ENCODE measurements at regions not wholly inside any gene's neighbourhood (a gene's known extent, or its start where the extent isn't known, plus 50 kb on each side); places are given as distances from the start of the nearest gene placed in this dataset.
"Not testable (repeated sequence)": the region's sequence is repeated elsewhere in the genome, so short reads cannot be mapped to it uniquely, and the experiment has no call there.

DNA sequence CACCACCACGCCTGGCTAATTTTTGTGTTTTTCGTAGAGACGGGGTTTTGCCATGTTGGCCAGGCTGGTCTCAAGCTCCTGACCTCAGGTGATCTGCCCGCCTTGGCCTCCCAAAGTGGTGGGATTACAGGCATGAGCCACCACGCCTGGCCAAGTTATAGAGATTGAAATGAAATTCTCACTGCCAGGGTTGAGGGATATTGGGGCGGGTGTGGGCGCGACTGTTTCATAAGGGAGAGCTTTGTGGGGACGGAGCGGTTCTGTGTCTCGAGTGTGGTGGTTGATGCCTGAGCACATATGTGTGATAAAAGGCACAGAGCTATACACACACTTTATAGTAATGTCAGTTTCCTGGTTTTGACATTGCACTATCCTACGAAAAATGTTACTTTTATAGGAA lies 361.0 kb upstream of the HS6ST1 start:
- not testable (repeated sequence) for H3K27me3 ChIP-seq (ENCODE audit: insufficient read depth, low read length); H3K4me1 ChIP-seq (ENCODE audit: control insufficient read depth, insufficient read depth, low read length, unreplicated experiment); H3K79me2 ChIP-seq (ENCODE audit: control insufficient read depth, insufficient read depth, low read length, unreplicated experiment); H3K4me3 ChIP-seq (ENCODE audit: low read depth, low read length); H3K27ac ChIP-seq (ENCODE audit: low read depth, low read length); H3K36me3 ChIP-seq (ENCODE audit: insufficient read depth, low read length); H2AFZ ChIP-seq (ENCODE audit: low read length, unreplicated experiment)

DNA sequence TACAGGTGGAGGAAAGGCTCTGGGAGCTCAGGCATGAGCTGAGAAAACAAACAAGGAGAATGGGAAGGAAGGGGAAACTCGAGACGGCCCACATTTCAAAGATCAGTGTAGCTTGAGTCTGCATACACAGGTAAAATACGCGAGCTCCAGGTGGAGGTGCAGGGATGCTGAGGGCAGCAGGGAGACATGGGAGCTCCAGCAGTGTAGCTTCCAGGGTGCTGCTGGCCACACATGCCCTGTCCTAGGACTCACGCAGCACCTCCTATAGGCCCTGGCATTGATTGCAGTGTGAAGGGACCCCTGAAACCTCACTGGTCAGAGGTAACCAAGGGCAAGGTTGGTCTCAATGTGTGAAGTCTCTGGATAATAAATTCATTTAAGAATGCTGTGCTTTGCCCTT lies 362.8 kb upstream of the HS6ST1 start:
- 0 out of 2 replicates have a peak, but pooled peaks cover 4% of the 10 kb centered on the region for H3K27me3 ChIP-seq (ENCODE audit: insufficient read depth, low read length)
- H3K79me2 ChIP-seq (ENCODE audit: control insufficient read depth, insufficient read depth, low read length, unreplicated experiment): no peaks in the 10 kb centered on the region
- H3K27ac ChIP-seq (ENCODE audit: low read depth, low read length): no peak overlapping the region
- H2AFZ ChIP-seq (ENCODE audit: low read length, unreplicated experiment): no peak overlapping the region
- no peaks in the 10 kb centered on the region for H3K4me1 ChIP-seq (ENCODE audit: control insufficient read depth, insufficient read depth, low read length, unreplicated experiment)
- no peaks in the 10 kb centered on the region for H3K36me3 ChIP-seq (ENCODE audit: insufficient read depth, low read length)
- no peak overlapping the region for H3K4me3 ChIP-seq (ENCODE audit: low read depth, low read length)

DNA sequence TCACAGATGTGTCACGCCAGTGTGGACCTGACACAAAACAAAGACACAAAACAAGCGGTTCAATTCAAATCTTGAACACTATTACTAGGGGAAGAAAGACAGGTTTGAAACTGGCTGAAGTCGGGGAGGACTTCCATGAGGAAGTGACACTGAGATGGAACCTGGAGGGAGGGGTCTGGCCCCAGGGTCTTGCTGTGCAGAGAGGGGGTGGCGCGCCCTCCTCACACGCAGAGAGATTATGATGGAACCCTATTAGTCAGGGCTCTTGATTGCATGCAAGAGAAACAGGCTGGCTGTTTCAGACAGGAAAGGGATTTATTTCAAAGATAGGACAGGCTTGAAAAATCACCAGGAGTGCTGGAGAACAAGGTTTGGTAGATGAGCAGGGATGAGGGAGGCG lies 363.6 kb upstream of the HS6ST1 start:
- H3K27me3 ChIP-seq (ENCODE audit: insufficient read depth, low read length): 0 out of 2 replicates have a peak, but pooled peaks cover 4% of the 10 kb centered on the region
- no peaks in the 10 kb centered on the region for H3K4me1 ChIP-seq (ENCODE audit: control insufficient read depth, insufficient read depth, low read length, unreplicated experiment)
- H3K27ac ChIP-seq (ENCODE audit: low read depth, low read length): no peak overlapping the region
- H3K79me2 ChIP-seq (ENCODE audit: control insufficient read depth, insufficient read depth, low read length, unreplicated experiment): no peaks in the 10 kb centered on the region
- no peak overlapping the region for H2AFZ ChIP-seq (ENCODE audit: low read length, unreplicated experiment)
- H3K4me3 ChIP-seq (ENCODE audit: low read depth, low read length): no peak overlapping the region
- H3K36me3 ChIP-seq (ENCODE audit: insufficient read depth, low read length): no peaks in the 10 kb centered on the region

DNA sequence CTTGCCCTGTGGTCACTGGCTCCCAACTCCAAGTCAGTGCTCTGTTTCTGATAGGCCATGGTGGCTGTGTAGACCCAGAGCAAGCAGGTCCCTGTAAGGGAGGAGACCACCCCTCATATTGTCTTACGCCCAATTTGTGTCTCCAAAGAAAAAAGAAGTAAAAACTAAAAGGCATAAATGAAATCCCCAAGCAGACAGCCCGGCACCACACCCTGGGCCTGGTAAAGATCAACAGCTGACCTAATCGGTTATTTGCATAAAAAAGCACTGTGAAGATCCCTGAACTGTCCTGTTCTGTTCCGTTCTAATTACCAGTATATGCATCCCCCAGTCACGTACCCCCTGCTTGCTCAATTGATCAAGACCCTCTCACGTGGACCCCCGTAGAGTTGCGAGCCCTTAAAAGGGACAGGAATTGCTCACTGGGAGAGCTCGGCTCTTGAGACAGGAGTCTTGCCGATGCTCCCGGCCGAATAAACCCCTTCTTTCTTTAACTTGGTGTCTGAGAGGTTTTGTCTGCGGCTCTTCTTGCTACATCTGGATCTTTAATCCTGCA lies 364.1 kb upstream of the HS6ST1 start:
- Histone ChIP-seq H3K4me3 (ENCODE audit: low read depth, low read length) (no peak overlapping the region), H3K27me3 (ENCODE audit: insufficient read depth, low read length) (0 out of 2 replicates have a peak, but pooled peaks cover 4% of the 10 kb centered on the region), H3K79me2 (ENCODE audit: control insufficient read depth, insufficient read depth, low read length, unreplicated experiment) (no peaks in the 10 kb centered on the region), H3K36me3 (ENCODE audit: insufficient read depth, low read length) (no peaks in the 10 kb centered on the region), H3K27ac (ENCODE audit: low read depth, low read length) (no peak overlapping the region), H3K4me1 (ENCODE audit: control insufficient read depth, insufficient read depth, low read length, unreplicated experiment) (no peaks in the 10 kb centered on the region), H2AFZ (ENCODE audit: low read length, unreplicated experiment) (no peak overlapping the region)

DNA sequence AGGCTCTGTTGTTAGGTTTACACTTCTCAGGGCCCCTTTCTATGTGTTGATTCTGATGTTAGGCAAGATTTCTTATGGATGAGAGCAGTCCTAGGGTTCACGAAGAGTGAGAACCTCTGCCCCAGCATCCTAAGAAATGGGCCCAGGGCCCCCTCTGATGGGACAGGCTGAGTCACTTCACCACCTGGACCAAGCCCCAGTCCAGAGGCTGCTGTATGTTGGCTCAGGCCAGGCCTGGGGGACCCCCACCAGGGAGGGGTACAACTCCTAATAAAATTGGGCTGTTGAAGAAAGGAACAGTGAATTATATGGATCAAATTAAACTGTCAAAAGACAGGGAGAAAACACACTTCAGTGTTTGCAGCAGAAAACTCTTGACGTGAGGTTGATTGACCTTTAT lies 365.9 kb upstream of the HS6ST1 start:
- H3K4me1 ChIP-seq (ENCODE audit: control insufficient read depth, insufficient read depth, low read length, unreplicated experiment): no peaks in the 10 kb centered on the region
- no peak overlapping the region for H3K27ac ChIP-seq (ENCODE audit: low read depth, low read length)
- H3K79me2 ChIP-seq (ENCODE audit: control insufficient read depth, insufficient read depth, low read length, unreplicated experiment): no peaks in the 10 kb centered on the region
- H3K4me3 ChIP-seq (ENCODE audit: low read depth, low read length): no peak overlapping the region
- no peaks in the 10 kb centered on the region for H3K36me3 ChIP-seq (ENCODE audit: insufficient read depth, low read length)
- 0 out of 2 replicates have a peak, but pooled peaks cover 4% of the 10 kb centered on the region for H3K27me3 ChIP-seq (ENCODE audit: insufficient read depth, low read length)
- H2AFZ ChIP-seq (ENCODE audit: low read length, unreplicated experiment): no peak overlapping the region

DNA sequence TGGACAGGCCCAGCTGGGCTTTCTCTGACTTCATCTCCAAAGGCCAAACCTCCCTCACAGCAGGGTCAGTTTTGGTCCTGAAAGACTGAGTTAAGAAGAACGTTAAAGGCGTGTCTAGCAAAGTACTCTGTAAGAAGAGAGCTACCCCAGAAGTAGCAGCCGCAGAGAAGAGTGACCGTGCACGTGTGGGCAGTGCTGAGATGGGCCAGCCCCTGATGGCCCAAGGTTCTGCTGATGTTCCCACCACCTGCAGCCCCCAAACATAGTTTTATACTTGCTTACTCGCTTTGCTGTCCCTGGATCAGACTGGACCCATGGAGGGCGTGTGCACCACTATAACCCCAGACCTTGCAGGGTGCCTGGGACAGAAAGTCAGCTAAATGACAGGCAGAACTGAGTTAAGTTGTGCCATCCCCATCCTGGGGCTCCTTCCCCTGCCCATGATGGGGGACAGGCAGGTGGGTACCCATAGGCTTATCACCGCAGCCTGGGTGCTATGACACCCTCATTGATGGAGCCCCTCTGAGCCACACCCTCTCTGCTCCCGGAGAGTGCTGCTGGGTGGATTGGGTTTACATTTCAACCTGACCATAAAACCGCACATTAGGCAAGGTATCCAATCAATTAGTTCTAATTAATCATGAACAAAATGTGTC lies 367.3 kb upstream of the HS6ST1 start:
- no peaks in the 10 kb centered on the region for H3K4me1 ChIP-seq (ENCODE audit: control insufficient read depth, insufficient read depth, low read length, unreplicated experiment)
- 0 out of 2 replicates have a peak, but pooled peaks cover 4% of the 10 kb centered on the region for H3K27me3 ChIP-seq (ENCODE audit: insufficient read depth, low read length)
- no peaks in the 10 kb centered on the region for H3K79me2 ChIP-seq (ENCODE audit: control insufficient read depth, insufficient read depth, low read length, unreplicated experiment)
- no peak overlapping the region for H2AFZ ChIP-seq (ENCODE audit: low read length, unreplicated experiment)
- no peak overlapping the region for H3K27ac ChIP-seq (ENCODE audit: low read depth, low read length)
- H3K4me3 ChIP-seq (ENCODE audit: low read depth, low read length): no peak overlapping the region
- no peaks in the 10 kb centered on the region for H3K36me3 ChIP-seq (ENCODE audit: insufficient read depth, low read length)

DNA sequence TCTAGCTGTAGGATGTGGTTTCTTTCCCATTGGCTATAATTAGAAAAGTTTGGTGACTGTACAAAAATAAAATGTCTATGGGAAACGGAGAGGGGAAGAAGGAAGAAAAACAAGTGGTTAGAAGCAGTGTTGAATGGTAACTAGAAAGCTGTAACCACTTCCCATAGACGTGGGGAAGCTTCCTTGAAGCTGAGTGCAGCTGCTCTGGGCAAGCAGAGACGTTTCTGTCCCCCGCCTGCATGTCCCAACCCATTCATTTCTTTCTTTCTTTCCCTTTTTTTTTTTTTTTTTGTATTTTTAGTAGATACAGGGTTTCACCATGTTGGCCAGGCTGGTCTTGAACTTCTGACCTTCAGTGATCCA lies 367.8 kb upstream of the HS6ST1 start:
- Histone ChIP-seq H3K4me1 (ENCODE audit: control insufficient read depth, insufficient read depth, low read length, unreplicated experiment) (no peaks in the 10 kb centered on the region), H3K27ac (ENCODE audit: low read depth, low read length) (no peak overlapping the region)

DNA sequence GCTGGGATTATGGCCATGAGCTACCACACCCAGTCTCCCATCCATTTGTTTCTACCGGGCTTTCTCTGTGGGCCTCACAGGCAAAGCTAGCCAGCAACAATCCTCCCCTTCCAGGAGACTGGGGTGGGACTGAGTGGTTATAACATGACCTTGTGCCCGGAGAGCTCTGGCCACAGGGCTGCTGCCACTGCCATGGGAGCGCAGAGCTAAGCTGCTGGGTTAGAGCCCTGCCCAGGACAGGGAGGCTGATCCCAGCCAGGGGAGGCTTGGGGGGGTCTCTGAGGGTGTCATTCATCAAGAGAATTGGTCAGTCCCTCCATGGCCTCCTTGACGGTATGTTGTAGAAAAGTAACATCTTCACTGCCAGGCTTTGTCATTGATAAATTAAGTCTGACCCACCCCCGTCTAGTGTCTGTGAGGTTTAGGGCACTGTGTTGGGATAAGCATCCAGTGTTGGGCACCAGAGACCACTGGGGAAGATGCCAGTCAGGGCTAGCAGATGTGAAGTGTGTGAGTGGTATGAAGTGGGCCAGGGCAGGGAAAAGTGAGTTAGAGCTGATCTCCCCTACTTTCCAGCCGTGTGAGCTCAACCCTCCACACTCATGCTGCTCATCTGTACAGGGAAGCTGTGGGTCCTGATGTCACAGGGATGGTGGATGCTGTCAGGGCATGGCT lies 368.4 kb upstream of the HS6ST1 start:
- Histone ChIP-seq H3K27me3 (ENCODE audit: insufficient read depth, low read length) (no peaks in the 10 kb centered on the region), H3K4me1 (ENCODE audit: control insufficient read depth, insufficient read depth, low read length, unreplicated experiment) (no peaks in the 10 kb centered on the region), H3K27ac (ENCODE audit: low read depth, low read length) (no peak overlapping the region), H3K4me3 (ENCODE audit: low read depth, low read length) (no peak overlapping the region), H3K36me3 (ENCODE audit: insufficient read depth, low read length) (no peaks in the 10 kb centered on the region), H3K79me2 (ENCODE audit: control insufficient read depth, insufficient read depth, low read length, unreplicated experiment) (no peaks in the 10 kb centered on the region), H2AFZ (ENCODE audit: low read length, unreplicated experiment) (no peak overlapping the region)

More for the DNA sequence above, 367.8 kb upstream of the HS6ST1 start:
- Histone ChIP-seq H3K36me3 (ENCODE audit: insufficient read depth, low read length) (no peaks in the 10 kb centered on the region), H3K79me2 (ENCODE audit: control insufficient read depth, insufficient read depth, low read length, unreplicated experiment) (no peaks in the 10 kb centered on the region), H3K27me3 (ENCODE audit: insufficient read depth, low read length) (0 out of 2 replicates have a peak, but pooled peaks cover under 1% of the 10 kb centered on the region), H2AFZ (ENCODE audit: low read length, unreplicated experiment) (no peak overlapping the region), H3K4me3 (ENCODE audit: low read depth, low read length) (no peak overlapping the region)

DNA sequence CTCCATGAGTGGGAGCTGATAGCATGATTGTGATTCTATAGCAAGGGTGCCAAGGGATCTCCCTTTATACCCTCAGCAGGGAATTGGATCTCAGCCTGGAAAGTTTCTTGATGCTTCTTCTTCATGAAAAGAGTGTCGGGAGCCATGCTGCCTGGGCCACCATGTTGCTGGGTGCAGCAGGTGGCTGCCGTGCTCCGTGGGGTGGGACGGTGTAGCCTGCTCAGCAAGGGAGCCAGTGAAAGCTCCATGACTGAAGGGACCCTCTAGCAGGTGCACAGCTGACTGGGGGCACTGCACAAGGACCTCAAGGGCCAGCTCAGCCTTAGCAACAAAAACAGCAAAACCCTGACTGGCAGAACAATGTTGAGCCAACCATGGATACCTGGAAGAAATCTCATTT lies 368.9 kb upstream of the HS6ST1 start:
- no peaks in the 10 kb centered on the region for H3K4me1 ChIP-seq (ENCODE audit: control insufficient read depth, insufficient read depth, low read length, unreplicated experiment)
- no peak overlapping the region for H3K27ac ChIP-seq (ENCODE audit: low read depth, low read length)
- H3K27me3 ChIP-seq (ENCODE audit: insufficient read depth, low read length): no peaks in the 10 kb centered on the region

DNA sequence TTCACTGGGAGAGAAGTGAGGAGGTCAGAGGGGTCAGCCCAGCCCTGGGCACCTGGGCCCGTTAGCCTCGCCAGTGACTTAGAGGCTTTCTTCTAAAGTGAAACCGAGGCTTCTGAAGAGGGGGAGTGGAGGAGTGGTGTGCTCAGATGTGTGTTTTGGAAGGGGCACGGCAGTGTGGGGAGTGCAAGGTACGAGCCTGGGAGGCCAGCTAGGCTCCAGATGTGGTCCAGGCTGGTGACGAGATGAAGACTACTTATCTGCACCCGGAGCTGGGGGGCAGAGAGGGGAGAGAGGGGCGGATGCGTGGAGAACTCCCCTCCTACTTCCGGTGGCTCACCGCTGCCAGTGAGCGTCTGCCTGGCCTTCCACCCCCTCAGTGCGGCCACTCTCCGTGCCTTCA lies 371.3 kb upstream of the HS6ST1 start:
- H3K4me3 ChIP-seq (ENCODE audit: low read depth, low read length): no peak overlapping the region
- no peaks in the 10 kb centered on the region for H3K4me1 ChIP-seq (ENCODE audit: control insufficient read depth, insufficient read depth, low read length, unreplicated experiment)
- H3K79me2 ChIP-seq (ENCODE audit: control insufficient read depth, insufficient read depth, low read length, unreplicated experiment): no peaks in the 10 kb centered on the region
- H3K27ac ChIP-seq (ENCODE audit: low read depth, low read length): no peak overlapping the region
- no peak overlapping the region for H2AFZ ChIP-seq (ENCODE audit: low read length, unreplicated experiment)
- no peaks in the 10 kb centered on the region for H3K27me3 ChIP-seq (ENCODE audit: insufficient read depth, low read length)
- H3K36me3 ChIP-seq (ENCODE audit: insufficient read depth, low read length): no peaks in the 10 kb centered on the region

More for the DNA sequence above, 368.9 kb upstream of the HS6ST1 start:
- Histone ChIP-seq H3K4me3 (ENCODE audit: low read depth, low read length) (no peak overlapping the region), H3K79me2 (ENCODE audit: control insufficient read depth, insufficient read depth, low read length, unreplicated experiment) (no peaks in the 10 kb centered on the region), H2AFZ (ENCODE audit: low read length, unreplicated experiment) (no peak overlapping the region), H3K36me3 (ENCODE audit: insufficient read depth, low read length) (no peaks in the 10 kb centered on the region)

DNA sequence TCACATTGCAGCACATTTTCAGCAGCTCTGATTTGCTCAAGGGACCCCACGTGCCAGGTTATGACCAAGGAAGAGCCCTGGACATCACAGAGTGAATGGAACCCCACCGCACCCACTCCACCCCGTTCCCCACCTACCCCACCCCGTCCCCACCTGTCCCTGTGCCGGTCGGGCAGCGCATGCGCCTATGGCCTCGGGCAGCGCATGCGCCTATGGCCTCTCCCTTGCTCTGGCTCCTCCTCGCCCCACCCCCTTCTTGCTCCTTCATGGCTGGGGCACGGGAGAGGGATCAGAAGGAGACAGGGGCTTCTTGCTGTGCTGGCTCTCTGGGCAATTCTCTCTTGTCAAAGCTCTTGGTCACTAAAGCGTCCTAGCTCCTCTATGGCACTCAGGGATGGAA lies 371.8 kb upstream of the HS6ST1 start:
- H3K27ac ChIP-seq (ENCODE audit: low read depth, low read length): no peak overlapping the region
- no peak overlapping the region for H3K4me3 ChIP-seq (ENCODE audit: low read depth, low read length)
- no peaks in the 10 kb centered on the region for H3K79me2 ChIP-seq (ENCODE audit: control insufficient read depth, insufficient read depth, low read length, unreplicated experiment)
- H3K4me1 ChIP-seq (ENCODE audit: control insufficient read depth, insufficient read depth, low read length, unreplicated experiment): no peaks in the 10 kb centered on the region
- H3K27me3 ChIP-seq (ENCODE audit: insufficient read depth, low read length): no peaks in the 10 kb centered on the region
- no peaks in the 10 kb centered on the region for H3K36me3 ChIP-seq (ENCODE audit: insufficient read depth, low read length)
- H2AFZ ChIP-seq (ENCODE audit: low read length, unreplicated experiment): no peak overlapping the region
